Panc1 (cell line): ENCODE measurements at regions not wholly inside any gene's neighbourhood (a gene's known extent, or its start where the extent isn't known, plus 50 kb on each side); places are given as distances from the start of the nearest gene placed in this dataset.

Experiments
- ATAC-seq: fragments of 200-7000 bp; cut with Tn5 transposase; 2 replicates; pipeline ENCODE4 v1.9.1; 2020; ENCODE audit warnings: mild to moderate bottlenecking, moderate library complexity
- BruUV-seq: library from RNA; stranded (reverse); fragments of 400-500 nt; replicated peaks from 2 replicates; lab custom pipeline; 2021; lab: Mats Ljungman, UMichigan
- CTCF ChIA-PET: fragments of 300-600 bp; sonication (Branson Sonifier 250); formaldehyde crosslinking; loops from one replicate; lab custom pipeline; 2022; ENCODE audit warnings: antibody characterized with exemption; lab: Charles Lee
- POLR2A ChIA-PET: fragments of 300-600 bp; sonication (Branson Sonifier 250); formaldehyde crosslinking; loops from one replicate; lab custom pipeline; 2022; ENCODE audit warnings: antibody characterized with exemption; lab: Charles Lee
- DNase-seq: peaks from one replicate; pipeline ENCODE4 v3.0.0-alpha.2; 2010; ENCODE audit warnings: low read depth, low spot score
- H3K27ac ChIP-seq: 2 replicates; pipeline ENCODE4 v1.5.1; 2011; ENCODE audit warnings: mild to moderate bottlenecking, low read length, inconsistent platforms
- H3K27me3 ChIP-seq: fragments of 200-500 bp; sonication (Bioruptor generic); 2 replicates; pipeline ENCODE4 v1.6.0; 2014; ENCODE audit warnings: low read length, inconsistent platforms; ENCODE audit not compliant: control insufficient read depth, insufficient read depth
- H3K36me3 ChIP-seq: fragments of 200-500 bp; sonication (Bioruptor generic); 2 replicates; pipeline ENCODE4 v1.5.1; 2014; ENCODE audit warnings: inconsistent platforms, mild to moderate bottlenecking, low read length, moderate library complexity; ENCODE audit not compliant: control insufficient read depth, insufficient read depth
- H3K4me1 ChIP-seq: 2 replicates; pipeline ENCODE4 v1.5.1; 2011; ENCODE audit warnings: inconsistent platforms, mild to moderate bottlenecking, low read length, moderate library complexity; ENCODE audit not compliant: control insufficient read depth, insufficient read depth
- H3K4me3 ChIP-seq, 2 experiments: 2 replicates each; pipeline ENCODE4 v1.5.1; 2011 to 2012; ENCODE audit warnings: low read depth in 2 of 2, low read length in 2 of 2, mild to moderate bottlenecking in 2 of 2, inconsistent platforms in 1 of 2, moderate library complexity in 1 of 2
- H3K9me3 ChIP-seq: fragments of 200-500 bp; sonication (Bioruptor generic); 2 replicates; pipeline ENCODE4 v1.5.1; 2014; ENCODE audit warnings: low read depth, mild to moderate bottlenecking, inconsistent platforms, low read length, moderate library complexity; ENCODE audit not compliant: control insufficient read depth, insufficient read depth
- CTCF ChIP-seq: fragments of 450-650 bp; IDR thresholded peaks from 2 replicates; pipeline ENCODE4 v1.5.1; 2017; ENCODE audit warnings: mild to moderate bottlenecking
- POLR2AphosphoS5 ChIP-seq: IDR thresholded peaks from 2 replicates; pipeline ENCODE4 v1.6.1; 2012; ENCODE audit warnings: mild to moderate bottlenecking, low read depth, low read length, moderate library complexity
- REST ChIP-seq, 2 experiments: IDR thresholded peaks; 2 replicates each; pipeline ENCODE4 v1.6.1; 2011 to 2012; ENCODE audit warnings: low read depth in 2 of 2, control low read depth in 1 of 2, low read length in 1 of 2, mild to moderate bottlenecking in 1 of 2, moderate library complexity in 1 of 2; ENCODE audit not compliant: insufficient read depth in 1 of 2
- SIN3A ChIP-seq: IDR thresholded peaks from 2 replicates; pipeline ENCODE4 v1.6.1; 2012; ENCODE audit warnings: low read depth, mild to moderate bottlenecking, low read length, moderate library complexity, borderline replicate concordance; ENCODE audit not compliant: insufficient read depth
- TCF7L2 ChIP-seq: IDR thresholded peaks from 2 replicates; pipeline ENCODE4 v1.6.1; 2011; ENCODE audit warnings: mild to moderate bottlenecking, low read depth, low read length, inconsistent platforms
- in situ Hi-C: cut with HindIII; loops from 2 replicates; pipeline ENCODE4 v1.10.0; 2016; ENCODE audit warnings: low sequenced_read_pairs, low pct_unique_long_range_greater_than_20kb
- intact Hi-C: fragments of 100-400 bp; cut with micrococcal nuclease; formaldehyde crosslinking; loops from one replicate; pipeline ENCODE4 v1.10.0; 2022; ENCODE audit not compliant: unreplicated experiment

- CTCF ChIA-PET: no interaction called here
- H3K9me3 ChIP-seq: no peaks in the 10 kb centered on the region
- H3K27ac ChIP-seq: no peak overlapping the region
- in situ Hi-C loops: no loop called here
- ATAC-seq (no peak), DNase-seq (no peak)
- BruUV-seq: no TSS peak
- no peaks in the 10 kb centered on the region for H3K36me3 ChIP-seq
- no peaks in the 10 kb centered on the region for H3K27me3 ChIP-seq
- intact Hi-C loops: no loop called here
- TF ChIP-seq SIN3A (no peak), REST (IDR thresholded peaks at IDR 0.05; ENCODE audit: insufficient read depth in 1 of 2, low read depth in 2 of 2, low read length in 1 of 2) (no peak), TCF7L2 (no peak), CTCF (no peak), POLR2AphosphoS5 (no peak)
- POLR2A ChIA-PET: no interaction called here
- no peak overlapping the region for H3K4me3 ChIP-seq
- H3K4me1 ChIP-seq: no peaks in the 10 kb centered on the region
Measured at GRCh38 chr13:108455320-108455719, 174.1 kb upstream of the MYO16 start.

- intact Hi-C loops: no loop called here
- no TSS peak for BruUV-seq
- H3K36me3 ChIP-seq: no peaks in the 10 kb centered on the region
- TF ChIP-seq REST (IDR thresholded peaks at IDR 0.05; ENCODE audit: insufficient read depth in 1 of 2, low read depth in 2 of 2, low read length in 1 of 2) (no peak), SIN3A (no peak), CTCF (no peak), POLR2AphosphoS5 (no peak), TCF7L2 (no peak)
- no peak overlapping the region for H3K4me3 ChIP-seq
- in situ Hi-C loops: no loop called here
- H3K9me3 ChIP-seq: no peaks in the 10 kb centered on the region
- H3K27me3 ChIP-seq: no peaks in the 10 kb centered on the region
- H3K27ac ChIP-seq: no peak overlapping the region
- ATAC-seq (no peak), DNase-seq (no peak)
- POLR2A ChIA-PET: no interaction called here
- H3K4me1 ChIP-seq: no peaks in the 10 kb centered on the region
- CTCF ChIA-PET: no interaction called here
Measured at GRCh38 chr13:108460043-108460442, 169.4 kb upstream of the MYO16 start.
